GM18868 (cell line): ENCODE measurements at regions not wholly inside any gene's neighbourhood (a gene's known extent, or its start where the extent isn't known, plus 50 kb on each side); places are given as distances from the start of the nearest gene placed in this dataset.
A peak's percentile ranks its signal among the peaks of the same experiment; 100 is the strongest.

ENCODE experiments used
- ATAC-seq: cut with Tn5 transposase; IDR thresholded peaks from one replicate; pipeline ENCODE4 v1.9.1; 2021; ENCODE audit warnings: mild to moderate bottlenecking, moderate library complexity; ENCODE audit not compliant: unreplicated experiment

DNA sequence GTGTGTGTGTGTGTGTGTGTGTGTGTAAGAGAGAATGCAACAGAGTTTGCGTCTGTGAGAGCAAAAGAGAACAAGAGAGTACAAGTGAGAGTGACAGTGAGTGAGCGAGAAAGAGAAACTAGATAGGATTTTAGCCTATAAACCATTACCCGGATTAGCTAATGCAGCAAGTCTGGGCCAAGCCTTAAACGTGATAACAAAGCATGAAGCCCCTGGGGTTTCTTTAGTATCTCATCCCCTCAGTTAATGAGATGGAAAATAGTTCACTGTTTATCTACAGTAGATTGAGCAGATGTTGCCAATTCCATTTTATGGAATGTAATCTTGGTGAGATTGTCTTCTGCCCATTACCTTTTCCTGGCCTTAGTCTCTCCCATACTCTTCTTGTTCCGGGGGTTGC is 114.5 kb downstream of the MAT2B start:
- no peak for ATAC-seq

DNA sequence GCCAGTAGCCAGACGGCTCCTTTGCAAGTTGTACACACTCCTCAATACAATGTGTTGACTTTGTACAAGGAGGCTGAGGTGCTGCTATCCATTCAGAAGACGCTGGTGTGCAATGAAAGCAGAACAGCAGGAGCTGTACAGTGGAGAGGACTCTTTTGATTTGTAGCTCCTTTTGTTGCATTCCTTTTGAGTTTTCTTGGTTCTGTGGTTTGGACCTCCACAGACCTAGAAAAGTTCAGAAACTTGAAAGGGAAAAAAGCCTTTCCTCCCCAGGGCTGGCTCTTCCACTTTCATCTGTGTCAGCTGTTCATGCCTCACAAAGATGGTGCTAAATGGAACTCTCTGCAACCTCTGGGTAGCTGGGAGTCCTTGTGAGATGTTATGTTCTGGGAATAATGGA is 117.4 kb downstream of the MAT2B start:
- ATAC-seq: no peak

DNA sequence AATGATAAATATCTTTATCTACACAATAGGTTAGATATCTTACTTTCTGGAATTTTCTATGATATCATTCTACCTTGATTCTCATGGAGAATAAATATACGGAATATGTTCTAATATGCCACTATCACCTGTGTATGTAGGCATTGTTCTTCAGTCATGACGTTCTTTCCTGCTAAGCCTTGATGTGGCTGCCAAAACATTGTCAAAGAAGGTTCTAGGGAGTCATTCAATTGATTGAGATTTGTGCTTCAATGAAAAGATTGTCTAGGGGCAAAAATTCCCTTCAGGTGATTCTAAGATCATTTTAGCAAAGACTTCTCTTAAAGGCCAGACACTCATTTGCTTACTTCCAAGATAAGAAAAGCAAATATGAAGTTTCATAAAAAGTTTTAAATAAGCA is 118.1 kb downstream of the MAT2B start:
- no peak for ATAC-seq

DNA sequence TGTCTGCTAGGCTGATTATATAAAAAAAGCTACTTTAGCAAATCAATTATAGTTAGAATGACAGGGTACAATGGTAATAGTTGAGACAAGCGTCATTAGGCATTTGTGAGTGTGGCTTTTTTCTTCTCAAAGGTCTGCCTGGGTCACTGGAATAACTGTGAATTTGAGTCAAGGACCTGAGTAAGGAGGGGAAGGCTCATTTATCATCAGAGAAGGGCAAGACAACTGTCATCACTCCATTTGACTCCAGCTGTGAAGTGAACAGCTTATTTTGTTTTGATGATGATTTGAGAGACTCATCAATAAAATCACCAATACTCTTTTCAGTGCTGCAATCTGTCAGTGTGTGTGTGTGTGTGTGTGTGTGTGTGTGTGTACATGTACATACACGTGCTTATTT is 118.6 kb downstream of the MAT2B start:
- ATAC-seq: no peak

DNA sequence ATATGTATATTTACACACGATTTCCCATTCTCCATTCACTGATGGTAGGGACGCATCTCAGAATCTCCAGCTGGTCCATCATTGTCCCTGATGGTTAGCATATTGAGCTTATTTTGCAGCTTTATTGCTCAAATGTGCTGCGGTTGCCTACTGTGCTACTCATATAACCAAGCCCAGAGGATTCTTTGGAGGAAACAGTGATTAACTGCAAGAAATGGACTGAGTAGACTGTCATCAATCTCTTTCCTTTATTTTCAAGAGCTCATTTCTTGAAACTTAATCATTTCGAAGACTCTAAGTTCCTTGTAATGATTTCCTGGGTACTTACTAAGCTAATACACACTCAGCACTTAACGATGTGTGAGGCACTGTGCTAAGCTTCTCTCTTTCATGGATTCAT is 119.0 kb downstream of the MAT2B start:
- no peak for ATAC-seq

DNA sequence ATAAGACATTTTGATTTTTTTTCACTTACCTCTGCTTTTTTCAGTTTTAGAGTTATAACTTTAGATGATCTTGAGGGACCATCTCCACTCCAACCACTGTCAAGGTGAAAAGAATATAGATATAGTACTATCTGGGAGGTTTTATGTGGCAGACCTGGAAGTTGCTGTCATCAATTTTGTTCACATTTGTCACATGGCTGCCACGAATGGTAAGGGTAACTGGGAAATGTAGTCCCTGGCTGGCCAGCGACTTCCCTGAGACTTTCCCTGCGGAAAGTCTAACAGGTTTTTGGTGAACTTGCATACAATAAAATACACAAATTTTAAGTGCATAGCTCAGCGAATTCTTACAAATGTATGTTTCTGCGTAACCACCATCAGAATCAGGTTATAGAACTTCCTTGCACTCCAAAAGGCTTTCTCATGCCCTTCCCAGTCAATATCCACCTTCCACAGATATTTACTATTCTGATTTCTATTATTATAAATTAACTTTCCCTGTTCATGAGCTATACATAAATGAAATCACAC is 121.5 kb downstream of the MAT2B start:
- no peak for ATAC-seq

DNA sequence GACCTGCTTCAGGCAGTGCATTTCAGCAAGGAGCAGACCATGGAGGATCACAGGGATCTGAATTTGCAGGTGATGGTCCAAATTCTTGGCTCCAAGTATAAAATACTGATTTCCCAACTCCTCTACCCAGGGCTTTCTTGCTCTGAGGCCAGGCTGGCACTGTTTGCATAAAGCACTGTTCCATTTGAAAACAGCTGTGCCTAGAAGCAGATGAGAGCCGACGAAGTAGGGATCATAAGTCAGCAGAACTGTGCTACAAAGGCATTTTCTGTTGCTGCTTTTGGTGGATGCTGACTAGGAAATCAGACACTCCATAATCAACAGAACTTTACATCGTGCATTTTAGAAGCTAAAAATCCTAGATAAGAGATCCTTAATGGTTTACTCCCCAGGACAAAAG is 126.4 kb downstream of the MAT2B start:
- ATAC-seq: no peak

DNA sequence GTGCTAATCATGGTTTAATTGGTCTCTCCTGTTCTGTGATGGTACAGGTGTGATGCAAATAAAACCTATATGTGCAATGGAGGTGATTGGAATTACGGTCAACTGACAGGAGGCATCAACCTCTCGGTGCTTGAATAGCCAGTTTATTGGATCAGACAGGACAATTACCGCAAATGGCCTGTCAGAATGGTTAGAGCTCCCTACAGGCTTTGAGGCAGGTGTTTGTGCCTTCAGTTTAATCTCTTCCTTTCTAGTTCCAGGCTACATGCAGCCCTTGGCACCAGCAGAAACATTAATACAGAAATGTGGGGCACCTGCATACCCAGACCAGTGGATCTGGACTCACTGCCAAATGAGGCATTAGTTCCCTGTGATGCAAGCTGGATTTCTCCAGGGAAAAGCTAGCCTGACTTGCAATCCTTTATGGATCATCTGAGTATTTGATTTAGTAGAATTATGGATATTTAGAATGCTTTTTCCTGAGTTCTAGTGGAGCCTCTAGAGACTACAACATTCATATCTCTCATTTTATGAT is 128.6 kb downstream of the MAT2B start:
- ATAC-seq: no peak

DNA sequence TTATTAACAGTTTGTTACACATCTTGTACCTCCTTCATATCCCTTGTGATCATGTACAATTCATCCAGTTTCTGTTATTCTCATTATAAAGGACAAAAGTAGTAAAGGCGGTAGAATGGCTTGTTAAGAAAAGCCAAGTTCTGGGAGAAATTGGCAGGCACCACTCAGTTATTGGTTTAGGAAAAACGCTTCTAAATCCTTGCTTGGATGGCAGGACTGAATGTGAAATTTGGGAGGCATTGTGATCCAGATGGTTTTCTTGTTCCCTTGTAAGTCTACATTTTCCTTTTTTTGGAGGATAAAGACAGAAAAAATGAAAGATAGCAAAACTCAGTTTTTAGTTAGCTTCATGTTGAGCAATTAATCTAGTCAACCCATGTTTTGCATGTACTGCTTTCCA is 130.2 kb downstream of the MAT2B start:
- no peak for ATAC-seq

DNA sequence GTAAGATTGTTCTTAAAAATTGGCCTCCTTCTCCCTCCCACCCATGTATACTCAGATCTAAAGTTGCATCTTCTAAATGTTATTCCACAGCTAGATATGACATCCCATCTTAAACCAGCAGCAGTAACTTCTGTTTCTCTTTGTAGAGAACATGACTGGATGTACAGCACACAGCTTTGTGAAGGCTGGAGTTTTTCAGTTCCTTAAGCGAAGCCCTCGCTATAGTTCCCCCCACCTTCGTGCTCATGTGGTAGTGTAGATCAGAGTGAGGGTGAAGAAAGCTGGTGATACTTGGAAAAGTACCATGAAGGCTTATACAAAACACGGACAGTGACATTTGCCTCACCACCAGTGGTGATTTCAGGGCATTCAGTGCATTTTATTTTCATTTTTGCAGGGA is 137.5 kb downstream of the MAT2B start:
- peak; percentile 65 for ATAC-seq

DNA sequence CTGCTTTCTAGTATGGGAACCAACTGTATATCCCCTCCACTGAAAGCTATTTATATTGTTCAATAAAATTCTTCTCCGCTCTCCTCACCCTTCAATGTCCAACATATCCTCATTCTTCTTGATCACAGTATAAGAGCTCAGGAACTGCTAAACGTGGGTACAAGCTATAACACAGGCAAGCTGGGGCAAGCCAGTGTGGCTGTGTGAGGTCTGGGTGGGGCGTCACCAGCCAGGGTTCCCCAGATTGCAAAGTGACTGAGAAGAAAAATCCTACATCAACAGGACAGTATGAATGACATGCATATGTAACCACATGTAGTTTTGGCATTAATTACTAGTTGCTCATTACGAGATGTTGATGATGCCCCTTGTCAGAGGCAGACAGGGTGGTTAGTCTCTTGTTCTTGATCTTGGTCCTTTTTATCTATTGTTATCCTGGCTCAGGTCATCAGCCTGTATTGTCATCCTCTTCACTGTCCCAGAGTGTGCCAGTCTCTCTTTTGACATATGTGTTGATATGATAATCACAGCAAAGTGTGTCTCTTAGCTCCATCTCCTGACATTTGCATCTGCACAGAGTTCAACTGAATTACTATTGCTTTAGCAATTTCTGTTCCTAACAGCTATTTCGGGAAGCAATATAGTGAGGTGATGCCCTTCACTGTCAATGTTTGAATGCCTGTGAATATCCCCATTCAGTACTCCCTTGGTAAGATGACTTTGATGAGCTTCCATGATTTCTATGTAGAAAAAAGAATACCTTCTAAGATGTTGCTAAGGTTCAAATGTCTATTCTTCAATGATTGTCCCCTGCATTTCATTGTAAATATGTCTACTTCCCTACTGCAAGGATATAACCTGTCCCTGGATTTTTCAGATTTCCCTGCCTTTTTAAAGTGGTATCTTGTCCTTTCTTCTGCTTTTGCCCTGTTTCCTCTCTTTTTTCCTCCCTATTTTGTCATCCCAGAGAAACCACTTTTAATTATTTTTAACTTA is 140.3 kb downstream of the MAT2B start:
- no peak for ATAC-seq

DNA sequence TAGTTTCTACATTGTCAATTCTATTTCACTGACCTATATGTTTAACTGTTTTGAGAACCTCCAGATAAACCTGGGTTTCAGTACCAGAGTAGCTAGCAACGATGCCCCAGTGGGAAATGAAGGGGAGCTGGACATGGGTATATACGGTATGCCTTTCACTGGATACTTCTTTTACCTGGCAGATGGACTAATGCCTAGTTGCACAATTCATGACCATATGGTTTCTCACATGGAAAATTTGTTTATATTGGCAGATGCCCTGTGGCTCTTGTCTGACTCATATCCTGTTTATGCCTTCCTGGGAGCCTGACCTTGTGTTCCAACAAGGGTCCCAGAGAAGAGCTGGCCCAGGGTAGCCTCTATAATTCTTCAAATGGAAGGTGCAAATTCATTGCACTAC is 144.1 kb downstream of the MAT2B start:
- ATAC-seq: no peak

DNA sequence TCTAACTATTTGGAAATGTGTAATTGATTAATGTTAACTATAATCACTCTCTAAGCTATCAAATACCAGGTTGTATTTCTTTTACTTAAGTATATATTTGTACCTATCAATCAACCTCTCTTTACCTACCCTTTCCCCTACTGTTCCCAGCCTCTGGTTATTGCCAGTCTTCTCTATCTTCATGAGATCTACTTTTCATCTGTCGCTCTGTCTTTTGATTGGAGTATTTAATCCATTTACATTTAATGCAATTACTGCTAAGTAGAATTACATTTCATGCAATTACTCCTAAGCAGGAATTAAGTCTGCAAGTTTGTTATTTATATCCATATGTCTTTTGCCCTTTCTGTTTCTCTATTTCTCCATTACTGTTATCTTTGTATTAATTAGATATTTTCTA is 148.1 kb downstream of the MAT2B start:
- no peak for ATAC-seq

DNA sequence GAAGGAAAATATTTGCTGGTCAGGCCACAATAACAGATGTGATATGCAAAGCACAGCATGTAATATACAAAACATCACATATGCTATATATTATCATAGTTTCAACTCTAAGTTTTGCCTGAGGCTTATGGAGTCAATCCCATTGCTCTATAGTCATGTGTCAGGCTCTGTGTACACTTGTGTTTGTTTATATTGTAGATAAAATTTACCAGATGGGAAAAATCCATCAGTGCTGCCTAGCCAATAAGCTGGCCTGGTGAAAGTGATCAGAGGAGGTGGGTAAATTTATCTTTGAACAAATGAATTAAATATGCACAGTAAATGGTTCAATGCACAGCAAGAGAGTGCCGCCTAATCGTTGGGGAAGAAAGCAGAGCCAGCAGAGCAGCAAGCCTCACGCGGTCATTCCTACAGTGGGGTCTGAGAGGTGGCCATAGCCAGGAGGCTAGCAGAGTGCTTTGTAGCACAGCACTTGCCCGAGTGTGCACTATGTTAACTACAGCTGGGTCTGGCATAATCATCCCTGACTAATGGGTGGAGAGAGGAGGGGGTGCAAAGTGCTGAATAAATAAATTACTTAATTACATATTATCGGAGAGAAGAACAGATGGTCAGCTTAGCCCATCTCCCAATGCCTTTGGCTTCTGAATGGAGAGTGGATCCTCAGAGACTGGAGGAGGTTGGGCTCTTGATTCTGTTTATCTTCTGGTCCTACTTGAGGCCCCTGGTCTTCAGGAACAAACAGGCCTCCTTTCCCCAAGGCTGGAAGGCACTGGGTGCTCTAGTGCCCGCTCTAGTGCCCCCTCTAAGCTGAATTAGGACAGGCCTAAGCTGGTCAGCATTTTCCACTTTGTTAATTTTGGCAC is 153.5 kb downstream of the MAT2B start:
- ATAC-seq: no peak

DNA sequence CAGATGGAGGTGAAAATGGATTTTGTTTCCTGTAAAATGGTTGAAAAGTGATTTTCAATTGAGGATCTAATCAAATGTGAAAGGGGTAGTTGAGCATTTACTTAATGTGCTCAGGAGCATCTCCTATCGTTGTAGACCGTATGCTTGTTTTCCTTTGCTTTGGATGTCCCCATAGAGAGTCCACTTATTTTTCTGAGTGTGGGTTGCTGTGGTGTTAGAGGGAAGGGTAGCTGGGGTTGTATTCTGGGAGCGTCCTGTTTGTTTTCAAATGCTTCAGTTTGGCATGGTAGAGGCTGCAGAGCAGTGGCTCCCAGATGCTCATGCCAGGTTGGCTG is 154.1 kb downstream of the MAT2B start:
- no peak for ATAC-seq

DNA sequence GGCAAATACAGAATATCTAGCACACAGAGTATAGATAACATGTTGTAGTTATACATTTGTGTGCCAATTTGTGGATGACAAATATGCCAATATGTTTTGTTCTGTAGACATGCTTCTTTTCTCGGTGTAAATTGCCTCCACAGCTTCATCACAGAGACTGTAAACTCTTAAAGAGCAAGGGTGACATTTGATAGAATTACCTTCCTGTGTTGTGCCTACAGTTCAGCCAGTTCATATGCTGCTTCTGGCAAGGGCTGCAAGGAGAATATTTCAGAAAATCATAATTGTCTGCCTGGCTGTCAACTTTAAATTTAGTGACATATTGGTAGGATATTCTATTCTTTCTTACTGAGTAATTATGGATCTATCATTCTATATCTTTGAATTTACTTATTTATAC is 155.1 kb downstream of the MAT2B start:
- no peak for ATAC-seq

DNA sequence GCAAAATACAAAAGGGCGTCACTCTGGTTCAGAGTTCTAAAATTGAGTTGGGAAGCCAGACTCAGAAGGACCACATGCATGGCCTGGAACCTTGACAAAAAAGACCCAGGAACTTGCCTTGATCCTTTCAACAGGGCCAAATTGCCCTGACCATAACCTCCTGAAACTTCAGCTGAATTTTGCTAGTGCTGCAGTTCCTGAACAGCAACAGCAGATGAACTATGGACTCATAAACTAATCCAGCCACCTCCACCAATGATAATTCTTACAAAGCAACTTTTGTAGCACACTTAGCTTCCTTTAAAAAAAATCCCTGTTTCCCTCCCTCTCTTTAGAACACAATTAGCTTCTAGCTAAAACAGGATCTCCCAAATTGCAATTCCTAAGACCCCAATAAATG is 155.9 kb downstream of the MAT2B start:
- no peak for ATAC-seq

DNA sequence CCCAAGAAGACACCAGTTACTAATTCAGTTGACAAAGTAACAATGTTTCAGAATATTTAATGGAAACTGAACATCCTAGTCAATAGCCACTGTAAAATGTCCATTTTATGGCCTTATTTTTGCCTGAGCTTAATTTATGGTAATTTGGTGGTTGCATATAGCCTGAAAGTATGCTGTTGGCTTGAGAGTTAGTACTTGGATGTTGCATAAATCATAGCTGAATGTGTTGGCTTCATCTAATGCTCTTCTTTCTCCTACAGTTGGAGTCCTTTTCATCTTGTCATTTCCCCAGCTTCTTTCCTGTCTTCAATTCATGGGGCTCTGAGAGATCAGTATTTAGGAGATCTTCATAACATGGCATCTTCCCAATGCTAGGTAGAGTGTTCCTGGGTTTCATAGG is 164.6 kb downstream of the MAT2B start:
- no peak for ATAC-seq

DNA sequence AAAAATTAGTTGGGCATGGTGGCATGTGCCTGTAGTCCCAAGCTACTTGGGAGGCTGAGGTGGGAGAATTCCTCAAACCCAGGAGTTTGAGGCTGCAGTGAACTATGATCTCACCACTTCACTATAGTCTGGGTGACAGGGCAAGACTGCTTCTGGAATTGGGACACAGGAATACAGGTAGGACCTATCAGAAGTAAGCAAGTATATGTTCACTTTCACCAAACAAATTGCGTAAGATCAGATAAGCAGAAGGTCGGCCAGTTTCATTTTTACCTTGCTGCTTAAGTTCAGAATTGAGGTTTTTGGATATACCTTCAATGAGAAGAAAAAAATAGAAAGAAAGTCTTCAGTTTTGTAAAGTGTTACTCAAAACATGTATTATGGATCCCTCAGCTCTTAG is 171.7 kb downstream of the MAT2B start:
- no peak for ATAC-seq

DNA sequence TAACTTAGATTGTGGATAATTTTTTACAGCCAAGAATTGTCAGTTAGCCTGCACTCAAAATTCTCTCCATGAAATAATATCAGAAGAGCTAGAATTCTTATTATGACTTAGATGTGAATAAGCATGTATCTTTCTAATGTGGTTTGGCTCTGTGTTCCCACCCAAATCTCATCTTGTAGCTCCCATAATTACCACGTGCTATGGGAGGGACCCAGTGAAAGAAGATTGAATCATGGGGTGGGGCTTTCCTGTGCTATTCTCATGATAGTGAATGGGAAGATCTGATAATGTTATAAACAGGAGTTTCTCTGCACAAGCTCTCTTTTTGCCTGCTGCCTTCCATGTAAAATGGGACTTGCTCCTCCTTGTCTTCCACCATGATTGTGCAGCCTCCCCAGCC is 176.8 kb downstream of the MAT2B start:
- ATAC-seq: no peak

DNA sequence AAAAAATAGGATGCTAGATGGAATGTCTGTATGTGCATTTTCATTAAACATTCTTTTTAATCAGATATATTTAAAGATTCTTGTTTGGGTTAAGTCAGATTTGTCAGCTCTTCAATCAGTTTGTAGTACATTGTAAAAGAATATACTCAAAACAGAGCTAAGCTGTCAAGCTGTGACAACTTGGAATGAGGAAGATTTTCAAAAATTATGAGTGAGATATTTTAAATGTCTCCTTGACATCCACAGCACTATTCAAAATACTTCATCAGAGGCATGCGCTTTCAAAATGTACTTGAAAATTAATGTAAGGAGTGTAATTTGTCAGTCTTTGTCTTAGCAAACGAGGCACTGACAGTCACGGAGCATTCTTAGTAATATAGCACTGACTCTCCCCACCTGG is 182.0 kb downstream of the MAT2B start:
- ATAC-seq: no peak

DNA sequence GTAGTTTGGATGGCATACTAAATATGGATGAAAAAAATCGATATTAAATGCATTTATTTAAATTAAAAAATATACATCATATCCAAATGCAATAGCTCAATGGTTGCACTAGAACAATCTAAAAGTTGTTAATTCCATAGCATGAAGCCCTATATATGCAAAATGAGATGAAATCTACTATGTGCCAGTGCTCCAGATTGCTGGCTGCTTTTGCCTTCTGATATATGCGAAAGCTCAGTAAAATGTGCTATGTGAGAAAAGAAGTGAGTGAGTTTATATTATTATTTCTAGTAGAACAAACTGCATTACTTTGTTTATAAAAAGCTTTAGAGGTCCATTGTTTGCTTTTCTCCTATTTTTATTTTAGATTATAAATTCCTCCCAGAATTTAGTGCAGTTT is 186.7 kb downstream of the MAT2B start:
- ATAC-seq: no peak
